ENCODE measurements at regions not wholly inside any gene's neighbourhood (a gene's known extent, or its start where the extent isn't known, plus 50 kb on each side); places are given as distances from the start of the nearest gene placed in this dataset.

DNA sequence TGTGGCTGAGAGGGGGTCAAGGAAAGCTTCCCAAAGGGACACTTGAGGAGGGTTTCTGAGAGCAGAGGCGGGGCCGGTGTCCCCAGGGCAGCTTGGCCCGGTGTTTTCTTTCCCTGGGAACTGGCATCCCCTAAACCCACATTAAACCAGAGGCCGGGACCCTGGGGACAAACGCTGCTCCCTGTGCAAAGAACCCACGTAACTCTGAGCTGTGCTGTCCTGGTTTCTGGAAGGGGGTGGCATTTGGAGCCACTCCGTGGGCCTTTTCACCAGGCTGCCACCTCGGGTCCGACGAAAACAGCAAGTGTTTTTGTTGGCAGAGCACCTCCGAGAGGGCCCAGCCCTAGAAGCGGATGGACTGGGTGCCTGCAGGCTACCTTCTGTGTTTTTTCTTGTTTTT is 100.2 kb upstream of the ANO1 start:
- no peak for DNase-seq

DNA sequence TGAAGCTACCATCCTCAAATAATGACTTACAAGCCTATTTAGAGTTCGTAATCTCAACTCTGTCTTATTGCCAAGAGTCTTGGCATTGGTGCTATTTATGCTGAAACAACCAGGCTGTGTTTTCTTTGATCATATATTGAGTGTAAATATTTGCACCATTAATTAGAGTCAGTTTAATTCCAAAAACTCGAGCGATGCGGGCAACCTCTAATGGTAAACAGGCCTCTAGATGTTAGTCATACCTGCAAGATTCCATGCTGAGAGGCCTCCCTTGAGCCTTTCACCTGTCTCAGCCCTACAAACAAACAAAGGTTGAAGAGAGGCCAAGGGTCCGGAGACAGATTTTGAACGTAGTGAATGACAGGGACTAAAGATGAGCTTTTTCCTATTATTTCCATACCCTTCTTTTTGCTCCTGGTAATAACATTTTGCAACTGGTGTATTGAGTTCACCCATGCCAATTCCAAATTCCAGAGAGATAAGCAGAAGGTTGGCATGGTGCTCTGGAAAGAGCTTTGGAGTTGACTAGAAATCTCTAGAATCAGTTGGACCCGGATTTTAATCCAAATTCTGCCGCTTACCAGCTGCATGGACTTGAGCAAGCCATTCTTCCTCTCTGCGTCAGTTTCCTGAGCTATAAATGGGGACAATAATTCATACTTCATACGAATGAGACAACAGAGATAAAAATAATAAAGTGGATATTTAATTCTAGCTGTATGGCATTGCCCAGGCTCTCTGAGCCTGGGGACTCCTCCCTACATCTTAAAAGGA is 99.1 kb upstream of the ANO1 start:
- DNase-seq = no peak

DNA sequence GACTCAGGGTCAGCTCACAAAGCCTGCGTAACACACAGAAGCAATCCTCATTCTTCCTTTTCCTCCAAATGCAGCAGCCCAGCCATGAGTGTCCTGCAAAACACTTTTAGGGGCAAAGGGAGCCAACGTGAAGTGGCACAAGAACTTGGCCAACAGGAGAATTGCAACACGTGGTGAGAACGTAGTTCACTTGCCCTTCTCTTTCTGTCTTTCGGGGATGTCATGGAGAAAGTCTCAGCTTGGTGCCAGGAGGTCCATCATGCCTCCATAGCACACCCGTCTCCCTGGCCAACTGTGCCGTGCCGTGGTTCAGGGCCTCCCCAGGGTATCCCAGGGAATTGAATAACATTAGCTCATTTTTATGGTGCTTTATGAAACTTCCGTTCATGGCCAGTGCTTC is 98.5 kb upstream of the ANO1 start:
- DNase-seq = no peak

DNA sequence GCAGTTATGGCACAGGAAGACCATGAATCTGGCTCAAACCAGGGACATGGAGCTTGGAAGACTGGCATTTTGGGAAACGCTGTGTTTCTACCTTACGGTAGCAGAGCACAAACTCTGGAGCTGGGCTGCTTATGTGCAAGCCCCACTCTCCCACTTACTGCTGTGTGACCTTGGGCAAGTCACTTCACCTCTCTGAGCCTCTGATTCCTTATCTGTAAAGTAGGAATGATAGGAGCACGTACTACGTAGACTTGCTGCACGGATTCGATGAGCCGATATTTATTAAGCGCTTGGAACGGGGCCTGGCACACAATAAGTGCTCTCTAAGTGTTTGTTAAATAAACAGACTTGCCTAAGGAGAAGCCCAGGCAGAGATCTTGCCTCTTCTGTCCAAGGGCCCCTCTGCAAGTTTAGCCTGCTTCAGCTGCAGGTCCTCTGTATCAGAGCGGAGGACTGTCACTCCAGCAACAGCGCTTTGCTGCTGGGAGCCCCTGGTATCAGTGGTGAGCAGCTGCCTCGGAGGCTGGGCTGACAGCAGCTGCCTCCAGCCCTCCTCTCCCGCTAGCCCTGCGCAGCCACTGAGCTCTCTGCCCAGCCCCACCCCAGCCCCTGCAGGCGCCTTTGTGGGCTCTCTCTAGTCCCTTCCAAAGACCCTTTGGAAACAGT is 96.9 kb upstream of the ANO1 start:
- no peak for DNase-seq

GRCh38 chr11:69982690-69983570 is 95.2 kb upstream of the ANO1 start:
- DNase-seq = no peak

DNA sequence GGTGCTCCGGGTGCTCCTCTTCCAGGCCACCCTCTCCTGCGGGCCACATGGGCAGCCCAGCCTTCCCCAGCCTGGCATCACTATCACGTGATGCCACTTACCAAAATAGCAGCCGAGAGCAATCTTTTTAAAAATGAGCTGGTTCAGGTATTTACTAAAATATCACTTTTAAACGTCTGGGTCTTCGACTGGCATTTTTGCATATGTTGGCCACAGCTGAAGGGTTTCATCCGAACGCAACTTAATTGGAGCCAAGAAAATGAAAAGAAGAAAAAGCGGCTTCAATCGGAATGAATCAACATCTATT is 94.6 kb upstream of the ANO1 start:
- DNase-seq = no peak

DNA sequence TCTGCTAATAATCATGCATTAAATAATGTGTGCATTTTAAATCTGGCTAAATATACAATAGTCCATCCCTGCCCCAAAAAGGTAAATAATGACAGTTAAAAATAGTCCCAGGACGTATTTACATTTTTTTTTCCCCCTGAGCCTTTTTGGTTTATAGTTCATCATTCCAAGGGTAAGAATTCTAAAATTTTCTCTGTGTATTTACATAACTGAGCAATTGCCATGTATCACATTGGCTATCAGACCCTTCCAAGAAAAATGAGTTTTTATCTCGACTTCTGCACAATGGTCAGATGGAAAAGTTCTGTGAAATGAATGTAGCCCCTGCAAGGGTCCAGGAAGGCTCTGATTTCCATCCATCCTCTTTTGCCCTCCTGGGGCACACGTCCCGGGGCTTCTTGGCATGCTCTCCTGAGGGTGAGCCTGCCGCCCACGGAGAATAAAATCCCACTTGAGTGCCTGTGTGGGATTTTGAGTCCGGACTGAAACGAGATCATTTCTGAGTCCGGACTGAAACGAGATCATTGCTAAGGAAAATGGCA is 94.1 kb upstream of the ANO1 start:
- no peak for DNase-seq

- no peak for DNase-seq
These were observed 93.5 kb upstream of the ANO1 start for GRCh38 chr11:69984457-69985261.

- DNase-seq = no peak
These were observed 92.8 kb upstream of the ANO1 start for GRCh38 chr11:69985331-69985640.

DNA sequence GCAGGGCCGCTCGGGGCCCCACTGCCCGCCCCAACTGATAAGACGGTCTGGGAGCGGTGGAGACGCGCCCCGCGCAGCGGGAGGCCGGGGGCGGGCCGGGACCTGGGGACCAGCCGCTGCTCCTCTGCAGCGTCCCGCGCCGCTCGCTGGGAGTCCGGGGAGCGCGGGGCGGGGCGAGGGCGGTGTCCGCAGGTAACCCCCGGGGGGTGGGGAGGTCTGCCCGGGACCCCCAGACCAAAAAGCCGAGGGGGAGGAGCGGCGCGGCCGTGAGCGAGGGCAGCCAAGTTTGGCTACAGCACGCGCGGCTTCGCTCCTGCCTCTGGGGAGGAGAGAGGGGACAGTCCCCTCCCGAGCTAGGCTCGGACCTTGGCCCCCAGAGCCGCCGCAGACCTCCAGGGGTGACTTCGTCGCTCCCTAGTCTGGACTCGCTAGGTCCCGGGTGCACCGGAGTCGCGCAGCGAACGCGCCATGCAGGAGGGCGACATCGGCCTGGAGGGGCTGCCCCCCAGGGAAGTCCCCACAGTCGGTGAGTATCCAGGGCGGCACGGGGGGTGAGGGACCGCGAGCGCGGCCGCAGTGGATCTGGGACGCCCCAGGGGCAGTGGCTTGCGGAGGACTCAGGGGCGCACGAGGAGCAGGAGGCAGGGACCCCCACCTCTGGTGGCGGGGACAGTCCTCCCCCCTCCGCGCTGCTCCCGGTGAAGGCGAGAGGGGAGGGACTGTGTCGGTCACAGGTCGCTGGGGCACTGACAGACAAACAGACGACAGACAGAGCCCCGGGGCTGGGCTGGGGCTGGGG is 92.3 kb upstream of the ANO1 start:
- DNase-seq = no peak

- no peak for DNase-seq
These were observed 91.7 kb upstream of the ANO1 start for GRCh38 chr11:69986440-69986787.

DNA sequence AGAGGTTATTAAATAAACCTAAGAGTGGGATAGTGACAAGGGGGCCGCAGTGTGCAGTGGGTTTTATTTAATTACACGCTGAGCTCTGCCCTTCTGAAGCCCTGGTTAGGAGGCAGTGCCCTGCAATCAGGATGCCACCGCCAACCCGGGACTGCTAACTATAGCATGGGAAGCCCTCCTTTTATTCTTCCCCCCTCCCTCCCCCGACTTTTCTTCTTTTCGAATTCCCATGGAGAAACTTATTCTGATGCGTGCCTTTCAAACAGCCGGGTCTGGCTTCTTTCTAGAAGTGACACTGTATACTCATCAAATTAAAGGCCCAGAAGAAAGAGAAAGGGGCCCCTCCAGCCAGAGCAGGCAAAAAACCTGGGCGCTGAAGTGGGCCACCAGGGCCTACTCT is 91.3 kb upstream of the ANO1 start:
- DNase-seq = no peak

- no peak for DNase-seq
These were observed 86.1 kb upstream of the ANO1 start for GRCh38 chr11:69992026-69992425.

GRCh38 chr11:69992943-69993694 is 85.0 kb upstream of the ANO1 start:
- DNase-seq = no peak

- no peak for DNase-seq
These were observed 83.3 kb upstream of the ANO1 start for GRCh38 chr11:69994810-69995209.

DNA sequence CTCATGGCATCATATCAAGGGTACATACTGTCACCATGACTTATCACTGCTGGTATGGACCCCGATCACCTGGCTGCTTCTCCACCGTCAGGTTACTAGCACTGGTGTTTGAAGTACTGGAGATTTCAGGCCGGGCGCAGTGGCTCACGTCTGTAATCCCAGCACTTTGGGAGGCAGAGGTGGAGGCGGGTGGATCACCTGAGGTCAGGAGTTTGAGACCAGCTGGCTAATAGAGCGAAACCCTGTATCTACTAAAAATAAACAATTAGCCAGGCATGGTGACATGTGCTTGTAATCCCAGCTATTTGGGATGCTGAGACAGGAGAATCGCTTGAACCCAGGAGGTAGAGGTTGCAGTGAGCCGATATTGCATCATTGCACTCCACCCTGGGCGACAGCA is 82.4 kb upstream of the ANO1 start:
- no peak for DNase-seq

GRCh38 chr11:69996451-69996850 is 81.7 kb upstream of the ANO1 start:
- no peak for DNase-seq

DNA sequence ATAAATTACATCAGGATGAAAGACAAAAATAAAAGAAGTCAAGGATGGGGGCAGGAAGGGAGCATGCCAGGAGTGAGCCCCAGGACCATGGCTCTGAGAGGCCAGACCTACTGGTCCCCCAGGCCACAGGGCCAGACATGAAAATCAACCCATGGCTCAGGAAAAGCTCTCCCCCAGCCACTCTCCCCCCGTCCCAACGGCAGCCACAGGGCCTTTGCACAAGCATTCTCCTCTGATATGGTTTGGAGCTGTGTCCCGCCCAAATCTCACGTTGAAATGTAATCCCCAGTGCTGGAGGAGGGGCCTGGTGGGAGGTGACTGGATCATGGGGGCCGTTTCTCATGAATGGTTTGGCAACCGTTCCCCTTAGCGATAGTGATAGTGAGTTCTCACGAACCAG is 80.8 kb upstream of the ANO1 start:
- DNase-seq = no peak

DNA sequence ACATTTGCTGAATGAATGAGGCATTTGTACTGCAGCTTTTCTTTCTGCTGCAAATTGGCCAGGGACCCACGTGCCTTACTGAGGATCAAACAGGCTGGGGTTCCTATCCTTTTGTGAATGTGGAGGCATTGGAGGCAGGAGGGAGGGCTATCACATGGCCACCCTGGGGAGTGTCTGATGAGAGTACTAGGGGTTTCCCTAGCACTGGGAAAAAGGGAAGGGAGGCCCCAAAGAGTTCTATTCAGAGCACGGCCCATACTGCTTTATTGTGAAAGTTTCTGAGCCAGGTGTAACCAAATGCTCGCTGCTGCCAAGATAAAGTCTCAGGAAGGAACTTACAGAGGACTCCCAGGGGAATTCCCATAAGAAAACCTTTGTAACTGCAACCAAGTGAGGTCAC is 78.4 kb upstream of the ANO1 start:
- no peak for DNase-seq

DNA sequence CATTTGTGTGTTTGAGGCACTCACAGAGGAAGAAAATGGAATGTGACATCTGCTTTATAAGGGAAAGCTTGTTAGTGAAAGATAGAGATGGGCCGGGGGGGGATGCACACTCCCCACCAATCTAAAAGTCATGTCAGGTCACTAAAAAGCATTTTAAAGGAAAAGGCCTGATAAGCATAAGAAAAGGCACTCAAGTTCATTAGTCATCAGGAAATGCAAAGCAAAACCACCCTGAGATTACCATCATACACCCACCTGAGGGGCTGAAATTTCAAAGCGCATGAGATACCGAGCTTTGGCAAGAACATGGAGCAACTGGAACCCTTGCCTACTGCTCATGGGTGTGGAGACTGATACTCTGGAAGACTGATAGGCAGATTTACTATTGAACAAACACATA is 77.9 kb upstream of the ANO1 start:
- no peak for DNase-seq

GRCh38 chr11:70001246-70001645 is 76.9 kb upstream of the ANO1 start:
- DNase-seq = no peak

DNA sequence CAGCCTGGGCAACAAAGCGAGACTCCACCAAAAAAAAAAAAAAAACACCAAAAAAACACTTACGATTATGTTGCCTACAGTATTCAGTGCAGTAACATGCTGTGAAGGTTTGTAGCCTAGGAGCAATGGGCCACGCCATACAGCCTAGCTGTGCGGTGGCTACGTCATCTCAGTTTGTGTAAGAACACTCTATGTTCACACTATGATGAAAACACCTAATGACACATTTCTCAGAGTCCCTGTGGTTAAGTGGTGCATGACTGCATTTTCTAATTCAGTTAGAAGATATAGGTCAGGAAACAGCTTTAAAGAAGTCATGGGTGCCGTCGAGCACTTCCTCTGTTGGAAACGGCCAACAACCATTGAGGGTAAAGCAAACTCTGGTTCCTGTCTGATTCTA is 75.7 kb upstream of the ANO1 start:
- no peak for DNase-seq
